Ascending aorta (tissue), 2 donors: ENCODE measurements at regions not wholly inside any gene's neighbourhood (a gene's known extent, or its start where the extent isn't known, plus 50 kb on each side); places are given as distances from the start of the nearest gene placed in this dataset.

ENCODE experiments used
- DNase-seq, 2 donors: peaks; one replicate each; pipeline ENCODE4 v3.0.0-alpha.2; 2019; ENCODE audit warnings: low spot score in 2 of 2
- H3K27ac ChIP-seq, 2 donors: fragments of 200-600 bp; sonication (generic); one replicate each; pipeline ENCODE4 v1.5.1; 2016 to 2017; ENCODE audit warnings: mild to moderate bottlenecking in 1 of 2
- H3K27me3 ChIP-seq: fragments of 200-600 bp; sonication (generic); one replicate; pipeline ENCODE4 v1.5.1; 2017
- H3K36me3 ChIP-seq, 2 donors: fragments of 200-600 bp; sonication (generic); one replicate each; pipeline ENCODE4 v1.5.1; 2016
- H3K4me1 ChIP-seq, 2 donors: fragments of 200-600 bp; sonication (generic); one replicate each; pipeline ENCODE4 v1.5.1; 2016 to 2017; ENCODE audit warnings: mild to moderate bottlenecking in 1 of 2
- H3K4me3 ChIP-seq, 2 donors: fragments of 200-600 bp; sonication (generic); one replicate each; pipeline ENCODE4 v1.5.1; 2016 to 2017; ENCODE audit warnings: mild to moderate bottlenecking in 1 of 2
- H3K9me3 ChIP-seq, 2 donors: fragments of 200-600 bp; sonication (generic); one replicate each; pipeline ENCODE4 v1.5.1; 2016
- CTCF ChIP-seq, 3 experiments: fragments of 200-600 bp in 2 of 3; fragments of 450-650 bp in 1 of 3; sonication (generic) in 2 of 3; IDR thresholded peaks; one replicate each; pipeline ENCODE4 v1.5.1; 2016 to 2019; ENCODE audit warnings: antibody characterized with exemption in 3 of 3, mild to moderate bottlenecking in 1 of 3, moderate library complexity in 1 of 3
- intact Hi-C: fragments of 100-400 bp; cut with DNase I; formaldehyde crosslinking; loops from one replicate; pipeline ENCODE4 v1.15.1; 2023

DNA sequence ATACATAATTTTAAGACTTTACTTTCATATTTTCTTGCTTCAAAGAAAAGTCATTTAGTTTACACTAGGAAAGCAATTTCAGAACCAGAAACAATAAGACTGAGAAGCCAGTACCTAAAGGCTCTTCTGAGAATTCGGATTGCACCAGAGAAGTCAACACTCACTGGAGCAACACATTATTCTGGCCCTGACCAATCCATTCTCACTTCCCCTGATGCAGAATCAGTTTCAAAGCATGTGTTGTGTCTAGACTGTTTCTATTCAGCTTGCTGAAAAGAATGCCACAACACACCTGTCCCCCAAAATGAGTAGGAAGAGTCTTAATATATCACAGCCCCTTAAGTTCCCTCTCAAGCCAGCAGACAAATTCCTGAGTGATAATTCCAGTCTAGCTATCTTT lies 1074.3 kb upstream of the TENM4 start:
- Histone ChIP-seq H3K4me1 (no peaks in the 10 kb centered on the region), H3K27ac (no peak overlapping the region), H3K36me3 (no peaks in the 10 kb centered on the region), H3K27me3 (no peaks in the 10 kb centered on the region), H3K9me3 (peaks cover 0 to 16% of the 10 kb centered on the region in 2 donors), H3K4me3 (no peak overlapping the region)
- no peak for TF ChIP-seq CTCF (IDR thresholded peaks at IDR 0.05)
- DNase-seq: no peak
- intact Hi-C loops: no loop called here

DNA sequence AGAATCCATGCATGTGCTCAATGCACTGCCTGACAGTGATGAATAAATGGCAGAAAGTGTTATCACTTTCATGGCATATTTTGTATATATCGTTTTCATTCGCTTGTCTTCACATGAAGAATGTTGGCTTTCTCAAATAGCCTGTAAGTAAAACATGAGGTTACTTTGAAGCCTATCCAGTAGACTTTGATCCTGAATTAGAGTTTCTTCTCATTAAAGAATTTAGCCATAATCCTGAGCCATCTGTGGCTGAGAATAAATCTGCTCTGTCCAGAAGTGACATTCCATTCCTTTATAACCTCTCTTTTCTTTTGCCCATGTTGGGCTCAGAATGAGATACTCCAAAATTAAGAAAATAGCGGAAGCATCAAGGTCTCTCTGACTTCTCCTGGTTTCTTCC lies 1071.7 kb upstream of the TENM4 start:
- TF ChIP-seq CTCF (IDR thresholded peaks at IDR 0.05): no peak
- intact Hi-C loops: no loop called here
- no peak for DNase-seq
- Histone ChIP-seq H3K36me3 (no peaks in the 10 kb centered on the region), H3K27me3 (no peaks in the 10 kb centered on the region), H3K4me1 (no peaks in the 10 kb centered on the region), H3K9me3 (peaks cover 0 to under 1% of the 10 kb centered on the region in 2 donors), H3K4me3 (no peak overlapping the region), H3K27ac (no peak overlapping the region)

GRCh38 chr11:80505771-80506170 lies 1064.9 kb upstream of the TENM4 start:
- H3K27ac ChIP-seq: no peak overlapping the region
- DNase-seq: no peak
- peaks cover 0 to 9% of the 10 kb centered on the region in 2 donors for H3K4me1 ChIP-seq
- TF ChIP-seq CTCF (IDR thresholded peaks at IDR 0.05): no peak
- H3K4me3 ChIP-seq: no peak overlapping the region
- peaks cover 0 to 2% of the 10 kb centered on the region in 2 donors for H3K9me3 ChIP-seq
- no peaks in the 10 kb centered on the region for H3K36me3 ChIP-seq
- intact Hi-C loops: no loop called here
- no peaks in the 10 kb centered on the region for H3K27me3 ChIP-seq

DNA sequence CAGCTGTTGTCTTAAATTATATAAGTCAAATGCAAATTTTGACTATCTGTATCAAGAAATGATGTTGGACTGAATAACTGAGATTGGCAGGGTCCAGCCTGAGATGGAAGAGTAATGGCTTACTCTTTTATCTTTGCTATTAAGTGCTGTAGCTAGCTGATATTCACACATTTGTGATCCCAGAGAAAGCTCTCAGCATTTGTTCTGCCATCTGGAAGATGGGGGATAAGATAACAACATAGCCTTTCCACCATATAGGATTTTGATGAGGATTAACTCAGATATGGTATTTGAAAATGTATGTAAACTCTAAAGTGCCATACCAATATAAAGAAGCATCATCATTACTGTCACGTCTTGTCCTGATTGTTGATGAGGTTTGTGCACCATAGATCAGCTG lies 1063.2 kb upstream of the TENM4 start:
- intact Hi-C loops: no loop called here
- no peak overlapping the region for H3K27ac ChIP-seq
- H3K9me3 ChIP-seq: peaks cover 0 to 2% of the 10 kb centered on the region in 2 donors
- DNase-seq: no peak
- TF ChIP-seq CTCF (IDR thresholded peaks at IDR 0.05): no peak
- no peak overlapping the region for H3K4me3 ChIP-seq
- no peaks in the 10 kb centered on the region for H3K36me3 ChIP-seq
- peaks cover 0 to 9% of the 10 kb centered on the region in 2 donors for H3K4me1 ChIP-seq
- no peaks in the 10 kb centered on the region for H3K27me3 ChIP-seq

DNA sequence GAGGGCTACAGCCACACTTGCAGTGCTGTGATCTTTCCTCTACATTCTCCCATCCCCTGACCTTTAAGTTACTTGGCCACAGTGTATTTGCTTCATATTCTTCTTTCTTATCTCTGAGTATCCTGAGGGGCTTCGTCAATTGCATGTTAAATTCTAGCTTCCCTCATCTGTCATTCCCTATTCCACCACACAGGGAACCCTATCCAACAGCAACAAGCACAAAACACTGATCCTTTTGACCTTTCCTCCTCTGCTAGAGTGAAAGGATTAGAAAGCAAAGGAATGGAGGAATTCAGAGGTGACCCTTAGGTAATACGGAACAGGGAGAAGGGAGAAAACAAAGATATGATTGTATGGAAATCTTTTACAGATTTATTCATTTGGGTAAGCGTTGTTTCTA lies 1061.7 kb upstream of the TENM4 start:
- no peaks in the 10 kb centered on the region for H3K27me3 ChIP-seq
- H3K4me3 ChIP-seq: no peak overlapping the region
- H3K27ac ChIP-seq: no peak overlapping the region
- H3K4me1 ChIP-seq: peaks cover 0 to 9% of the 10 kb centered on the region in 2 donors
- no peaks in the 10 kb centered on the region for H3K36me3 ChIP-seq
- intact Hi-C loops: no loop called here
- peaks cover 0 to 2% of the 10 kb centered on the region in 2 donors for H3K9me3 ChIP-seq
- no peak for DNase-seq
- no peak for TF ChIP-seq CTCF (IDR thresholded peaks at IDR 0.05)

GRCh38 chr11:80495116-80495515 lies 1054.3 kb upstream of the TENM4 start:
- Histone ChIP-seq H3K4me3 (no peak overlapping the region), H3K27me3 (no peaks in the 10 kb centered on the region), H3K9me3 (peaks cover 4 to 27% of the 10 kb centered on the region in 2 donors), H3K27ac (no peak overlapping the region), H3K4me1 (no peaks in the 10 kb centered on the region), H3K36me3 (no peaks in the 10 kb centered on the region)
- DNase-seq: no peak
- intact Hi-C loops: no loop called here
- no peak for TF ChIP-seq CTCF (IDR thresholded peaks at IDR 0.05)
